ENCODE measurements at regions not wholly inside any gene's neighbourhood (a gene's known extent, or its start where the extent isn't known, plus 50 kb on each side); places are given as distances from the start of the nearest gene placed in this dataset.
"Not testable (repeated sequence)": the region's sequence is repeated elsewhere in the genome, so short reads cannot be mapped to it uniquely, and the experiment has no call there.

- no peak for DNase-seq (ENCODE audit: low read depth)
Measured at GRCh38 chr15:38972831-38973230, 408.2 kb upstream of the RASGRP1 start.

GRCh38 chr15:38975282-38975990, 410.8 kb upstream of the RASGRP1 start:
- no peak for DNase-seq (ENCODE audit: low read depth)

- no peak for DNase-seq (ENCODE audit: low read depth)
Measured at GRCh38 chr15:38991126-38991525, 426.5 kb upstream of the RASGRP1 start.

- DNase-seq (ENCODE audit: low read depth): no peak
Measured at GRCh38 chr15:38991701-38992100, 427.1 kb upstream of the RASGRP1 start.

DNA sequence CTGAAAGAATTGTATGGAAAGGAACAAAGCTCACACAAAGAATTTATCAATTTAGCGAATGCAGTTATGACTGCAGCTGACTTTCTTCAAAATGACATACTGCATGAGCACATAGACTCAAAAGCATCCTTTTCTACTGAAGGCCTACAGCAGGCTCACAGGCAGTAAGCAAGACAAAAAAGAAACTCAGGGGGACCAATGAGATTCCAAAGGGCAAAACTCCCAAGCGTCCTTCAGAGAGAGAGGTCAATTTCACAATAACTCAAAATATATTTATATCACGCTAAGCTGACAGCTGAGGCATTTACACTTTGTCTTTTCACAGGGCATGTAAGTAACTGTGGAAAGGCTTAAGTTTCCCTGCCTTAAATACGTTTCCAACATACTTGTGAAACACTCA, 427.9 kb upstream of the RASGRP1 start:
- DNase-seq (ENCODE audit: low read depth): no peak

DNA sequence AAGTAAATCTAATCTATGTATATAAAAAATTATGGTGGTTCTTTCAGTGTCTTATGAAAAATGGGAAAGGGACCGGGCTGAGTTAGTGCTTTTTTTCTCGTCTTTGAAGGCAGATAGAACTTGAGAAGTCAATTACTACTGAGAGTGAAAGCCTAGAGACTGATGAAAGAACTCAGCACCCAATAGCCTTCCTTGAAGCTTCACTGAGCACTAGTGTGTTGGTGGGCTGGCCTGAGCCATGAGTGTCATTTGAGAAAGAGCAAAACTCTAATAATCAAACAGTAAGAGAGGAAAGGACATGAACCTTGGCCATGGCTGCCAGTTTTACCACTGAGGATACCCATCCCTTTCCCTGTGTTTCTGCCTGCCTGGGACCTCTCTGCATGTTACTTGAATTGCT, 428.3 kb upstream of the RASGRP1 start:
- DNase-seq (ENCODE audit: low read depth): no peak

GRCh38 chr15:38994310-38994709, 429.7 kb upstream of the RASGRP1 start:
- DNase-seq (ENCODE audit: low read depth): no peak

DNA sequence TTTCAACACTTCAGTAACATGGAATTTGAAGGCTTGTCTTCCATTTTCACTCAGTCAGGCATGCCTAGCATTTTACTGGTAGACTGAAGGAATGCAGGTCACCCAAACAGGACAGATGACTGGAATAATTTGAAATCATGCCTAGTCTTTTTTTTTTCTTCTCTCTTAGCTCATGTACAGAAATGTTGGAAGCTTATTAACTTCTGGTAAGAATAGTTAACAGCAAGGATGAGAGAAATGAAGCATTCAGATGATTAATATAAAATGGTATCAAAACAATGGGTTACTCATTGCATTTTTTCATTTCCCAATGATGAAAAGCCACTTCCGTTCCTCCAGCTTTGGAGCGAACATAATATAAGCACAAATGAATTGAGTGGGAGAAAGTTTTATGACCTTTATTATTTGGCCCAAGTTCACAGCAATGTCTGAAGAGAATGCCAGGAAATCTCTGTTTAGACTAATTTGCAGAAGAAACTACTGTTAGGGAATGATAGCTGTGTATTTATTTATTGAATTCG, 431.6 kb upstream of the RASGRP1 start:
- DNase-seq (ENCODE audit: low read depth): no peak

DNA sequence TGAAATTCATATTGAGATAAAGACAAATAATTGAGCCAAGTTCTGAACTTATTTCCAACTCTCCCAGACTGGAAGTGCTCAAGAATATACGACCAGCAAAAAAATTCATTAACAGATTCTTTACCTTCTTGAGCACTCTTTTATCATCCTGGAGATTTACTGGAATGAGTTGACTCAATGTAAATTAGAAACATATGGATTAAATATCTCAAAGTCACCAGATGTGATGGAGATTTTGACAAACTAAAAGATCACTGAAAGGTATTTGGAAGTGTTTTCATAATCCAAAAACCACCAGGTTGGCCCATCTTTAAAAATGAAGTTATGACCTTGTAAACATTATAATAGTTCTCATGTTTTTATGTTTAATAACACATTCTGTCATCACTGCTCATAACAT, 433.2 kb upstream of the RASGRP1 start:
- DNase-seq (ENCODE audit: low read depth): no peak

DNA sequence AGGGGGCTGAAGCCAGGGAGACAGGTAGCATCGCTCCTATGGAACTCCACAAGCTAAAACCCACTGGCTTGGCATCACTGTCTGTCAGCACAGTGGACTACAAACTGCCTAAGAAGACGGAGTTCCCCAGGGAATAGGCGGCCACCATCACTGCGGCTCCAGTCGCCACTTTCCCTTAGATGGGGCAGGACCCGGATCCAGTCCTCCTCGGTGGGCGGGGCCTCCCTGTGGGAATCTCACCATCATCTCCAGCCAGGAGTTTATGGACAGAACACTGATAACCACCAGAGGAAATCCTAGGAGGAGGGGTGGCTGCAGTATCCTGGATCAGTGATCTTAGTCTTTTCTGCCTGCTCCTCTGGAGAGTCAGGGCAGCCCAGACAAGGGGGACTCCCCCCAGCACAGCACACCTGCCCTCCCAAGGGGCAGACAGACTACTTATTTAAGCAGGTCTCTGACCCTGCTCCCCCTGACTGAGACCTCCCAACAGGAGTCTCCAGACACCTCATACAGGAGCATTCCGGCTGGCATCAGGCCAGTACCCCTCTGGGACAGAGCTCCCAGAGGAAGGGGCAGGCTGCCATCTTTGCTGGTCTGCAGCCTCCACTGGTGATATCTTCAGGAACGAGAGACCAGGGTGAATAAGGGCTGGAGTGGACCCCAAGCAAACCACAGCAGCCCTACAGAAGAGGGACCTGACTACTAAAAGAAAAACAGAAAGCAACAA, 435.6 kb upstream of the RASGRP1 start:
- DNase-seq (ENCODE audit: low read depth): no peak

- no peak for DNase-seq (ENCODE audit: low read depth)
Measured at GRCh38 chr15:39009740-39010139, 445.1 kb upstream of the RASGRP1 start.

DNA sequence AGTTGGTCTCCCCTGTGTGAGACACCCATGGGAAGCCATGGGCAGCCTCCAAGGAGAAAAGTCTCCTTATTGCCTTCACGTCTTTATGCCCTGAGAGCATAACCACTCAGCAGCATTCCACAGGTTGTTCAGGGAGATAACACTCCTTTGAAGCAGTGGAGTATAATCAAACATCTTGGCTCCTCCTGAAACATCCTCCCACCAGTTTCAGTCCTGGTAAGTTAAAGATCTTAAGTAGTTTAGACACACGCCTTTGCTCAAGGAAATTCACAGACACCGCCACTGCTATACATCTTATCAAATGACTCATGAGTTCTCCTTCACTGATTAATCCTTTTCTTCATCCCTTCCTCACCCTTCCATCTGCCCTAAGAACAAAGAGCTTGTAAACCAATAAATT, 446.5 kb upstream of the RASGRP1 start:
- DNase-seq (ENCODE audit: low read depth): not testable (repeated sequence)

DNA sequence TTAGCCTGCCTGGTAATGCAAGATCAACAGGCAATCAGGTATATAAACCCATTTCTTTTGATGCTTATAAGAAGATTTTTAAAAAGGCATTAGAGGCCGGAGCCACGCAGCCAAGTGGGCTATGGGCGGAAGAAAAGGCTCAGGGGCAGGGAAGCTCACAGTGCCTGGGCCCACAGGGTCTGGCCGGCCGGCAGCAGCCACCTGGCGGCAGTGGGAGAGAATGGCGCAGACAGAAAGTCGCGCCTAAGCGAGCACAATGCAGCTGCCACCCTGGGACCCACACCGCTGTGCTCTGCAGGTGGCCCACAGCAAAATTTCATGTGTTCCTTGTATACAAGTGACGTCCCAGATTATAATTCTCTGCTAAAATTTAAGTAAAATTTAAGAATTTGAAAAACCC, 448.6 kb upstream of the RASGRP1 start:
- no peak for DNase-seq (ENCODE audit: low read depth)

- DNase-seq (ENCODE audit: low read depth): no peak
Measured at GRCh38 chr15:39014682-39015081, 450.1 kb upstream of the RASGRP1 start.

DNA sequence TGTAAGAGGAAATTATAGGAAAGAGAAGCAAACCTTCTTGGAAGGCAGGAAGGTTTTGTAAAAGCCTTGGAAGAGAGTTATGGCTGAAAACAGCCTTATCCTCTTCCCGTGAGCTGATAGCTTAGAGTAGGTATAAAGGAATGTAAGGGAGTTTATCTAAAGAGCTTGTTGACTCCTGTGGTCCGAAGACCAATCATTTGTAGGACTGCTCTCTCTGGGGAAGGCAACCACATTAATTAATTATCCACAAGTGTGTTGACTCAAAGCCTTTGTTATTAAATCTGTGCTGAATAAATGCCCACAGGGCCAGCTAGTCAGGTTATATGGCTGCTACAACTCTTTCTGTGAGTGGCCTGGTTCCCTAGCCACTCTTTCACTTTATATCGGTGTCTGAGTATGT, 452.1 kb upstream of the RASGRP1 start:
- DNase-seq (ENCODE audit: low read depth): no peak

GRCh38 chr15:39018966-39019365, 454.4 kb upstream of the RASGRP1 start:
- DNase-seq (ENCODE audit: low read depth): no peak

GRCh38 chr15:39021341-39021740, 456.7 kb upstream of the RASGRP1 start:
- DNase-seq (ENCODE audit: low read depth): no peak

DNA sequence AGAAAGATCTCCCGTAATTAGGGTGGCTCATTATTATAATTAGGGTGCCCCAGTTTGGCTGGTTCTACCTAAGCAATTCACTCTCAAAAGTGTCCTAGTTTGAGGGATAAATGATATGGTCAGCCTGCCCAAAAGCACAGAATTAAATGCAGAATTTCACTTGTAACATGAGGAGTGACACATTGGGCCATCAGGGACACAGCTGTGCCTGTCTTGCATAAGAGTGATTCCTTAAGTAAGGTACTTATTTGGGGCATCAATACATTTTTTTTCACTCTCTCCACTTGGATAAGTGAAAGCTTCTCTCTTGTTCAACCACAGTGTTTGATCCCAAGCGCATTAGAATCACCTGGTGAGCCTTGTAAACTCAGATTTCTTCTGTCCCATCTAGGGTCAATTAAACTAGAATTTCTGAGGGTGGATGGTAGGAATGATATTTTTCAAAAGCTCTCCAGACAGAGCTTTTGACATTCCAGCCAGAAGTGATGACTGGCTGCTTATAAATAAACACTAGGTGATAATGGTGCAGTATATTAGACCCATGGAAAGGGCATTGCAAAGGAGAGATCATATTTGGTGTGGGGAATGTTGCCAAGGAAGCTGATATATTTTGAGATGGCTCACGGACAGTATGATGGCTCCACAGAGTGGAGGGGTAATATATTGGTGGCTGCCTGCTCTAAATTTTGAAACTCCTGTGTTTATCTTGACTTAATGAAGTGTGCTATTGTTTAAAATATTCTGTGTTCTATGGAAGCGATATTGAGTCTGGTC, 458.1 kb upstream of the RASGRP1 start:
- no peak for DNase-seq (ENCODE audit: low read depth)

DNA sequence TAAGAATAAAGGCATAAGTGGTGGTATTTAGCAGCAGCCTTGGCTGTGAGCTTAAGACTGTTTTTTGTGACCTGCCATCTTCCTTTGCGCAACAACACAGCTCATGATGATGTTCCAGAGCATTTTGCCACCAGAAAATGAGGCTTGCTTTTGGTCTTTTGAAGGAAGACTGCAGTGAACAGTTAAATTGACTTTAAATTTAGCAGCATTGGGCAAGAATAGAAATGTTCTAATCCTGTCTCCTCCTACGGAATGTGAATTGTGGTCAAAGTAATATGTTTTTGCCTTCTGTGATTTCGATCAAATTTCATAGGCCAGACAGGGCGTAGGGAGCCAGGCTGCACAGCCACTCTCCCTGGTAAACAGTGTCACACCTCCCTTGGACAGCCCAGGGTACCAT, 460.7 kb upstream of the RASGRP1 start:
- DNase-seq (ENCODE audit: low read depth): no peak

DNA sequence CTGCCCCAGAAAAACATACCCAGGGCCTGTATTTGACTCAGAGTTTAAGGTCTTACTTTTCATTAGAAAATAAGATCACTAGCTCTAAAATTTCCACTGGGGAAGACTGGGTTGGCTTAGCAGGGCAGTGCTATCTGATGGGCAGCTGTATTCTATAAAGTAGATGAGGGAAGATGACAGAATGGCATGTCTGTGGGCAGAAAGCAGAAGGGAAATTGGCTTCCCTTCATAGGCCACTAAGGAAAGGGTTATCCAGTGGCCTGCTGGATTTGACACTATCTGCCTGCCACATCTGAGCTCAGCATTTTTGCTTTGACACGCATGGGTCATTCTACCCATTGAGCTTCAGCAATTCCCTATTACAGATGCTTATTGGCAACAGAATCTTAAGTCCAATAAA, 461.3 kb upstream of the RASGRP1 start:
- no peak for DNase-seq (ENCODE audit: low read depth)

DNA sequence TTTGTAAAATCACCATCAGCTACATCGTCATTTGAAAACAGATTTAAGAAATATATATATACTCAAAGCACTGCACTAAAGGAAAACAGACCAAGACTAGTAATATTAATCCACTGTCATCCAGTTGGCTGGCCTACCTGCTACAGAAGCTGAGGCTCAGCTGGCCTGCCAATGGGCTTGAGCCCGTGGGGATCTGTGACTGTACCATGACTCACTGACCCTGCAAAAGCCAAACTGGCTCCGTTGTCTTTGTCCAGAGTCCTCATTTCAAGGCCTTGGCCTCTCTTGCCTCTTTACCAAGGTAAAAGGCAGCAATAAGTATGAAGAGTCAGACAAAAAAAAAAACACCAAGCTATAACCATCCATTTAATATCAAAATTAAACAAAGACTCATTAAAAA, 463.5 kb upstream of the RASGRP1 start:
- no peak for DNase-seq (ENCODE audit: low read depth)

DNA sequence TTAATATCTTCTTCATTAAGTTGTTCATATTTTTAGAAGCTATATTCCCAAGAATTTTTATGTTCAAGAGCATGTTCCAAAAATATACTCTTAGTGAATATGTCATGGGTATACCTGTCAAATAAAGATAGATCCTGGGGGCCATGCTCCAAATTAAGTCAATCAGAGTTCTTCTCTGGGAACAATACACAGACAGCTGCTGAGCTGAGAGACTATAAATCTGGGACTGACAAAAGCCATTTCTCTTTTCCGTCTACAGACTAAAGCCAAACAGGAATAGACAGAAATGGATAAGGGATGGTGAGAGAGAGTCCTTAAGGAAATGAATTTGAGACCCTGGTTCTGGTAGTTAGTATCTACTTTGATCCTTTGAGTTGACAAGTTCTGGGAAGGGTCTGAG, 465.1 kb upstream of the RASGRP1 start:
- DNase-seq (ENCODE audit: low read depth): no peak
